K562 (cell line): ENCODE measurements at regions not wholly inside any gene's neighbourhood (a gene's known extent, or its start where the extent isn't known, plus 50 kb on each side); places are given as distances from the start of the nearest gene placed in this dataset.

ENCODE experiments used
- ATAC-seq: fragments of 200-7000 bp; cut with Tn5 transposase; 3 replicates; pipeline ENCODE4 v1.9.1; 2020; ENCODE audit warnings: moderate library complexity
- BruUV-seq: library from RNA; stranded (reverse); fragments of 400-500 nt; replicated peaks from 2 replicates; lab custom pipeline; 2021; lab: Mats Ljungman, UMichigan
- CTCF ChIA-PET: fragments of 300-600 bp; formaldehyde crosslinking; extraction: SDS; loops from one replicate; lab custom pipeline; 2021; ENCODE audit warnings: low intra/inter-chr PET ratio; lab: Yijun Ruan, JAX
- POLR2A ChIA-PET: fragments of 300-600, 350-650 bp; sonication (Branson Sonifier 250); formaldehyde crosslinking; extraction: SDS; loops from one replicate; lab custom pipeline; 2021; ENCODE audit warnings: antibody characterized with exemption, inconsistent platforms; lab: Yijun Ruan, JAX
- DNase-seq, 4 experiments: peaks; one replicate each; pipeline versions ENCODE4 v3.0.0 to v3.0.0-alpha.2; 2011 to 2018; ENCODE audit warnings: low spot score in 3 of 4, mixed read lengths in 3 of 4; ENCODE audit errors: extremely low read depth in 1 of 4
- FAIRE-seq: peaks from 2 replicates; lab custom pipeline; 2011; peaks lifted over from hg19 to GRCh38; lab: Jason Lieb, UNC
- H2AFZ ChIP-seq: 2 replicates; pipeline ENCODE4 v1.6.0; 2011; ENCODE audit warnings: low read depth, low read length, control low read depth, inconsistent platforms
- H3K27ac ChIP-seq: fragments of 200-600 bp; 3 replicates; pipeline ENCODE4 v1.8.0; 2011; ENCODE audit warnings: low read depth, mild to moderate bottlenecking, control low read depth, inconsistent platforms, low read length, moderate library complexity, mixed read lengths; ENCODE audit errors: extremely low read depth
- H3K27me3 ChIP-seq, 2 experiments: fragments of 300-600 bp in 1 of 2; 2 replicates in 1 of 2; 3 replicates in 1 of 2; pipeline versions ENCODE4 v1.6.0 to v1.8.0; 2011; ENCODE audit warnings: inconsistent platforms in 2 of 2, low read length in 2 of 2, mild to moderate bottlenecking in 1 of 2, mixed read lengths in 1 of 2, moderate library complexity in 1 of 2; ENCODE audit not compliant: control insufficient read depth in 2 of 2, insufficient read depth in 2 of 2
- H3K36me3 ChIP-seq: fragments of 300-600 bp; 3 replicates; pipeline ENCODE4 v1.8.0; 2011; ENCODE audit warnings: mild to moderate bottlenecking, low read length, inconsistent platforms; ENCODE audit not compliant: control insufficient read depth, insufficient read depth
- H3K4me1 ChIP-seq, 2 experiments: fragments of 200-600 bp in 1 of 2; replicated peaks in 1 of 2; 2 replicates in 1 of 2; 3 replicates in 1 of 2; pipeline versions ENCODE4 v1.5.1 to v1.8.0; 2011; ENCODE audit warnings: inconsistent platforms in 2 of 2, low read length in 2 of 2, mild to moderate bottlenecking in 1 of 2, mixed read lengths in 1 of 2, moderate library complexity in 1 of 2; ENCODE audit not compliant: control insufficient read depth in 2 of 2, insufficient read depth in 2 of 2
- H3K4me2 ChIP-seq: 2 replicates; pipeline ENCODE4 v1.6.1; 2011; ENCODE audit warnings: low read length, control low read depth, inconsistent platforms, mixed read lengths; ENCODE audit not compliant: insufficient read depth
- H3K4me3 ChIP-seq: fragments of 200-600 bp; sonication (generic), shearing (Covaris generic); 2 replicates; pipeline ENCODE4 v1.5.1; 2016; ENCODE audit warnings: control low read depth, inconsistent platforms
- H3K79me2 ChIP-seq: fragments of 200-600 bp; 3 replicates; pipeline ENCODE4 v1.8.0; 2011; ENCODE audit warnings: low read length, inconsistent platforms; ENCODE audit not compliant: control insufficient read depth, insufficient read depth
- H3K9ac ChIP-seq, 2 experiments: 2 replicates each; pipeline versions ENCODE4 v1.6.0 to v1.6.1; 2011; ENCODE audit warnings: low read depth in 2 of 2, low read length in 2 of 2, control low read depth in 1 of 2, inconsistent platforms in 1 of 2, mild to moderate bottlenecking in 1 of 2, mixed read lengths in 1 of 2; ENCODE audit not compliant: insufficient read depth in 1 of 2
- H3K9me1 ChIP-seq: one replicate; pipeline ENCODE4 v1.6.0; 2011; ENCODE audit warnings: inconsistent platforms, mild to moderate bottlenecking, low read length, moderate library complexity; ENCODE audit not compliant: control insufficient read depth, insufficient read depth
- H3K9me3 ChIP-seq: replicated peaks from 2 replicates; pipeline ENCODE4 v1.5.1; 2011; ENCODE audit warnings: low read depth, low read length, inconsistent platforms; ENCODE audit not compliant: control insufficient read depth, insufficient read depth
- H4K20me1 ChIP-seq: replicated peaks from 2 replicates; pipeline ENCODE4 v1.6.1; 2011; ENCODE audit warnings: low read length, inconsistent platforms, mixed read lengths; ENCODE audit not compliant: control insufficient read depth, insufficient read depth
- POLR2B ChIP-seq: fragments of 450-650 bp; IDR thresholded peaks from 2 replicates; pipeline ENCODE4 v1.6.1; 2018; ENCODE audit warnings: low read depth; ENCODE audit not compliant: partially characterized antibody
- PRDM10 ChIP-seq: fragments of 450-650 bp; IDR thresholded peaks from 2 replicates; pipeline ENCODE4 v1.6.1; 2018; ENCODE audit not compliant: partially characterized antibody
- SAP30 ChIP-seq: fragments of 200-600 bp; sonication (generic); IDR thresholded peaks from 2 replicates; pipeline ENCODE4 v1.6.1; 2012; ENCODE audit warnings: borderline replicate concordance, low read depth, mild to moderate bottlenecking, moderate library complexity, low read length, control low read depth, inconsistent platforms; ENCODE audit not compliant: insufficient read depth, poor library complexity, severe bottlenecking
- ZNF436 ChIP-seq: fragments of 250-450, 450-650 bp; sonication (Bioruptor Pico); formaldehyde crosslinking; IDR thresholded peaks from 2 replicates; pipeline ENCODE4 v1.7.0; 2020; ENCODE audit warnings: mild to moderate bottlenecking
- WGBS: fragments of 100-300 bp; shearing (Covaris generic); methylation state at CpG from one replicate; pipeline ENCODE4 v1.1.6; 2016; ENCODE audit warnings: low coverage, mixed read lengths; ENCODE audit not compliant: insufficient coverage; ENCODE audit errors: missing lambda C conversion rate; 5-methylcytosine and 5-hydroxymethylcytosine counted together
- in situ Hi-C: fragments of 300-500 bp; cut with MboI; formaldehyde crosslinking; loops from 4 replicates; pipeline ENCODE4 v1.15.0; 2018; ENCODE audit warnings: inconsistent platforms, mixed read lengths
- intact Hi-C: fragments of 100-400 bp; cut with micrococcal nuclease; formaldehyde crosslinking; loops from 2 replicates; pipeline ENCODE4 v1.14.2; 2022

- H4K20me1 ChIP-seq, result no peaks in the 10 kb centered on the region
- H3K4me3 ChIP-seq, result no peak overlapping the region
- no peaks in the 10 kb centered on the region for H3K9me3 ChIP-seq
- no peak overlapping the region for H2AFZ ChIP-seq
- BruUV-seq, result no TSS peak
- CTCF ChIA-PET, result no interaction called here
- H3K4me1 ChIP-seq, result no peaks in the 10 kb centered on the region
- H3K9ac ChIP-seq, result no peak overlapping the region
- ATAC-seq (no peak), DNase-seq (no peak), FAIRE-seq (no peak)
- no peaks in the 10 kb centered on the region for H3K9me1 ChIP-seq
- no peaks in the 10 kb centered on the region for H3K79me2 ChIP-seq
- H3K27me3 ChIP-seq, result no peaks in the 10 kb centered on the region
- intact Hi-C loops, result no loop called here
- in situ Hi-C loops, result no loop called here
- POLR2A ChIA-PET, result no interaction called here
- TF ChIP-seq PRDM10, result no peak
- TF ChIP-seq POLR2B, result no peak
- TF ChIP-seq ZNF436 (CRISPR knock-in tag), result no peak
- TF ChIP-seq SAP30, result no peak
- under 1% methylated on average over 13 of the region's 13 CpGs for WGBS
- no peak overlapping the region for H3K4me2 ChIP-seq
- H3K36me3 ChIP-seq, result no peaks in the 10 kb centered on the region
- H3K27ac ChIP-seq, result no peak overlapping the region
Observed at GRCh38 chr5:167608390-167609272, 682.8 kb upstream of the WWC1 start.
